GM21423 (cell line): ENCODE measurements at regions not wholly inside any gene's neighbourhood (a gene's known extent, or its start where the extent isn't known, plus 50 kb on each side); places are given as distances from the start of the nearest gene placed in this dataset.

Source experiments
- ATAC-seq: cut with Tn5 transposase; IDR thresholded peaks from one replicate; pipeline ENCODE4 v1.9.1; 2021; ENCODE audit warnings: mild to moderate bottlenecking, moderate library complexity; ENCODE audit not compliant: unreplicated experiment

GRCh38 chr16:80024443-80024842 lies 423.9 kb upstream of the MAF start:
- no peak for ATAC-seq

- no peak for ATAC-seq
Measured at GRCh38 chr16:80023865-80024264, 423.3 kb upstream of the MAF start.

GRCh38 chr16:80019395-80019794 lies 418.9 kb upstream of the MAF start:
- no peak for ATAC-seq

GRCh38 chr16:80018466-80018865 lies 417.9 kb upstream of the MAF start:
- no peak for ATAC-seq

GRCh38 chr16:80016731-80017326 lies 416.3 kb upstream of the MAF start:
- ATAC-seq, result no peak

GRCh38 chr16:80015566-80015965 lies 415.0 kb upstream of the MAF start:
- no peak for ATAC-seq

- no peak for ATAC-seq
Measured at GRCh38 chr16:80014241-80014939, 413.9 kb upstream of the MAF start.

- no peak for ATAC-seq
Measured at GRCh38 chr16:80012586-80012985, 412.0 kb upstream of the MAF start.

GRCh38 chr16:80009971-80010659 lies 409.6 kb upstream of the MAF start:
- ATAC-seq, result no peak

- ATAC-seq, result no peak
Measured at GRCh38 chr16:80008857-80009256, 408.3 kb upstream of the MAF start.

GRCh38 chr16:80007231-80007630 lies 406.7 kb upstream of the MAF start:
- no peak for ATAC-seq

- ATAC-seq, result no peak
Measured at GRCh38 chr16:80006241-80007215, 406.0 kb upstream of the MAF start.

- no peak for ATAC-seq
Measured at GRCh38 chr16:80004113-80004512, 403.6 kb upstream of the MAF start.

- ATAC-seq, result no peak
Measured at GRCh38 chr16:80002261-80002660, 401.7 kb upstream of the MAF start.

- no peak for ATAC-seq
Measured at GRCh38 chr16:79998143-79998542, 397.6 kb upstream of the MAF start.

- no peak for ATAC-seq
Measured at GRCh38 chr16:79997257-79997656, 396.7 kb upstream of the MAF start.

- no peak for ATAC-seq
Measured at GRCh38 chr16:79996321-79996720, 395.8 kb upstream of the MAF start.

GRCh38 chr16:79995315-79995714 lies 394.8 kb upstream of the MAF start:
- no peak for ATAC-seq

- no peak for ATAC-seq
Measured at GRCh38 chr16:79994418-79994817, 393.9 kb upstream of the MAF start.

GRCh38 chr16:79993629-79994209 lies 393.2 kb upstream of the MAF start:
- no peak for ATAC-seq

- ATAC-seq, result no peak
Measured at GRCh38 chr16:79991969-79992368, 391.4 kb upstream of the MAF start.
